Glutamatergic neuron (in vitro differentiated cells): ENCODE measurements at regions not wholly inside any gene's neighbourhood (a gene's known extent, or its start where the extent isn't known, plus 50 kb on each side); places are given as distances from the start of the nearest gene placed in this dataset.

ENCODE experiments used
- DNase-seq: peaks from one replicate; pipeline ENCODE4 v3.0.0; 2022
- H3K27ac Mint-ChIP-seq: one replicate; pipeline ENCODE4 v1.8.0; 2020; ENCODE audit warnings: mild to moderate bottlenecking, mixed read lengths, inconsistent platforms; ENCODE audit not compliant: unreplicated experiment
- H3K27me3 Mint-ChIP-seq: one replicate; pipeline ENCODE4 v1.8.0; 2020; ENCODE audit warnings: mild to moderate bottlenecking, moderate library complexity, mixed read lengths, inconsistent platforms; ENCODE audit not compliant: unreplicated experiment
- H3K36me3 Mint-ChIP-seq: one replicate; pipeline ENCODE4 v1.8.0; 2020; ENCODE audit warnings: mild to moderate bottlenecking, mixed read lengths, inconsistent platforms; ENCODE audit not compliant: unreplicated experiment
- H3K4me1 Mint-ChIP-seq: one replicate; pipeline ENCODE4 v1.8.0; 2020; ENCODE audit warnings: mild to moderate bottlenecking, low read depth, mixed read lengths, inconsistent platforms; ENCODE audit not compliant: unreplicated experiment
- H3K4me3 Mint-ChIP-seq: one replicate; pipeline ENCODE4 v1.8.0; 2020; ENCODE audit warnings: mild to moderate bottlenecking, mixed read lengths, inconsistent platforms; ENCODE audit not compliant: unreplicated experiment
- H3K9me3 Mint-ChIP-seq: one replicate; pipeline ENCODE4 v1.8.0; 2020; ENCODE audit warnings: mild to moderate bottlenecking, moderate library complexity, mixed read lengths, inconsistent platforms; ENCODE audit not compliant: unreplicated experiment
- CTCF ChIP-seq: fragments of 200-600 bp; sonication (generic); IDR thresholded peaks from one replicate; pipeline ENCODE4 v1.5.0; 2021; ENCODE audit not compliant: partially characterized antibody, unreplicated experiment

DNA sequence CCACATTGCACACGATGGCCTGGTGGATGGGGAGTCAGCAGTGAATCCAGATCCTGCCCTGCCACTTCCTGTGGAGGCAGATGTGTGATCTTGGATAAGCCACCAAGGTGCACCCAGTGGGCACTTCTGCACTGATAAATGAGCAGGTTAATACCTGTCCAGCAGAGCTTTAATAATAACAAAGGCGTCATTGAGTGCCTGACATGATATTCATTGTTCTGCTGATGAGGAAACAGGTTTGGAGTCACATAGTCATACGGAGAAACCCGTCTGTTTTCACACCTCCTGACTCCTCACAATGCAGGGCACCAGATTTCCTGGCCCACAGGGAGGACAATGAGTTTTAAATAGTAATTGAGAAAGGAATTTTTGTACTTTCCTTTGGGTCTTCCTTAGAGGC is 324.6 kb upstream of the CDH5 start:
- TF ChIP-seq CTCF: no peak
- Mint-ChIP-seq H3K27me3 (peaks cover 1% of the 10 kb centered on the region), H3K9me3 (peaks cover 1% of the 10 kb centered on the region), H3K4me3 (no peak overlapping the region), H3K36me3 (no peaks in the 10 kb centered on the region), H3K4me1 (no peaks in the 10 kb centered on the region), H3K27ac (no peak overlapping the region)
- DNase-seq: no peak

DNA sequence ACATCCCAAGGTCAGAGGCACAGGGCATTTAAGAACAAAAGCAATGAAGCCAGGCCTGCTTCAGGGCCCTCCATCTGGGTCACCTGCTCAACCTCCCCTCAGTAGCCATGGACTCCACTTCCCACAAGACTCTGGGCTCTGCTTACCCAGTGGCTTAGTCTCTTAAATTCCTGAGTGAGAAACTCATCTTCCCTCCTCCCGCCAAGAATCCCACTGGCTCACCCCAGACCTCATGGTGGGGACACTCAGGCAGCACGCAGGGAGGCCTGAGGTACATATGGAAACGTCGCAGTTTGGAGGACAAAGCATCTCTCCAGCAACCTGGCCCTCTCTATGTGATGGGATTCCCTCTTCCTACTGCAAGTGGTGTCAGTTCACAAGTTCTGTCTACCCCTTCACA is 326.7 kb upstream of the CDH5 start:
- DNase-seq: no peak
- peaks cover 1% of the 10 kb centered on the region for H3K9me3 Mint-ChIP-seq
- TF ChIP-seq CTCF: no peak
- no peaks in the 10 kb centered on the region for H3K4me1 Mint-ChIP-seq
- no peak overlapping the region for H3K27ac Mint-ChIP-seq
- peaks cover 1% of the 10 kb centered on the region for H3K27me3 Mint-ChIP-seq
- H3K36me3 Mint-ChIP-seq: no peaks in the 10 kb centered on the region
- H3K4me3 Mint-ChIP-seq: no peak overlapping the region

DNA sequence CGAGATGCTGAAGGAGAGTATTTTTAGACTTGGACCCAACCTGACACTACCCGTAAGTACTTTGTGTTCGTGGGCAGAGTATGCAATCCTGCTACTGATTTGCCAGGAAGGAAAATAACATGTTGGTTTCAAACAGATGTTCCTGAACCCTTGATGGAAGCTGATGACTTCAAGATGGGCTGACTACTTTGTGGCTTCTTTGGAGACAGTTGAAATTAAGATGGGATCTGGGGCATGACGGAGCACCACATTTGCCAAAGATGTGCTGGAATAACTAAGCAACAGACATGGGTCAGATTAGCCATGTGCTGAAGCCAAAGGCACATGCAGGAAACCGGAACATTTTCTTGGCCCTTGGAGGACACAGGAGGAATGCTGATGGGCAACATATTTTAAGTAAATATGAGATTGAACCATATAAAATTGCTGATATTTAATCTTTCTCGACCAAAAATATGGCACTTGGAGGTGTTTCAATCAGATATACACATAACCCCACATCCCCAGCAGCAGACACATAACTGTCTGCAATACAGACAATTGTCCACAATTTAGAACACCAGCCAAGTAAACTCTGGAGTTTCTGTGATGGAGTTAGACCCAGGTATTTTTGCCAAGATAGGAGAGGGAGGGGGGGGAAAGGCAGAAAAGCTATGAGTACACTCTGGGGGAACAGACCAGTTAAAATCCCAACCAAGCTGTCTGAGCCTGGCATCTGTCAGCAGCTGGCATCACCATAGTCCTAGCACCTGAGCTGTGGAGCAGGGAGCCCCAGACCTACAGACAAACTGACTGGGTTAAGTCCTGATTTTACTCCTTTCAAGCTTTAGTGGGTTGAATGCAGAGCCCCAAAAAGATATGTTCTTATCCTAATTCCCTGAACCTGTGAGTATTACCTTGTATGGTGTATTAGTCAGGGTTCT is 329.4 kb upstream of the CDH5 start:
- Mint-ChIP-seq H3K4me3 (no peak overlapping the region), H3K27ac (no peak overlapping the region), H3K4me1 (no peaks in the 10 kb centered on the region), H3K27me3 (no peaks in the 10 kb centered on the region), H3K9me3 (peaks cover 1% of the 10 kb centered on the region), H3K36me3 (no peaks in the 10 kb centered on the region)
- no peak for DNase-seq
- TF ChIP-seq CTCF: no peak

DNA sequence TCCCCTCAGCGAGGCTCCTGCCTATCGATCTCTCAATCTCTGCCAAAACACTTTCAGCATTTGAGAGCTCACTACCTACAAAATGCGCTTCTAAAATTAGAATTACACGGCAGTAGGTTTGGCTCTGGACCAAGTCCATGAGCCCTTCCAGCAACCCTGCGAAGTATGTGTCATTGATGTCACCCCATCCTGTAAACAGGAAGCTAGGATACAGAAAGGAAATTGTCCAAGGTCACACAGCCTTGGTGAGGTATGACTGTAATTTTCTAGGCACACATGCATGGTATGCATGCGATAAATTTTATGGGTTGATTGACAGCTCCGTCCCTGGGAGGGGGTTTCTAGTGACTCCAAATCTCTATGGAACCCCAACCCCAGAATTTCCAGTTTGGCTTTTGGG is 330.3 kb upstream of the CDH5 start:
- no peak overlapping the region for H3K4me3 Mint-ChIP-seq
- H3K27ac Mint-ChIP-seq: no peak overlapping the region
- H3K9me3 Mint-ChIP-seq: no peaks in the 10 kb centered on the region
- H3K27me3 Mint-ChIP-seq: no peaks in the 10 kb centered on the region
- TF ChIP-seq CTCF: no peak
- no peaks in the 10 kb centered on the region for H3K36me3 Mint-ChIP-seq
- no peaks in the 10 kb centered on the region for H3K4me1 Mint-ChIP-seq
- no peak for DNase-seq

DNA sequence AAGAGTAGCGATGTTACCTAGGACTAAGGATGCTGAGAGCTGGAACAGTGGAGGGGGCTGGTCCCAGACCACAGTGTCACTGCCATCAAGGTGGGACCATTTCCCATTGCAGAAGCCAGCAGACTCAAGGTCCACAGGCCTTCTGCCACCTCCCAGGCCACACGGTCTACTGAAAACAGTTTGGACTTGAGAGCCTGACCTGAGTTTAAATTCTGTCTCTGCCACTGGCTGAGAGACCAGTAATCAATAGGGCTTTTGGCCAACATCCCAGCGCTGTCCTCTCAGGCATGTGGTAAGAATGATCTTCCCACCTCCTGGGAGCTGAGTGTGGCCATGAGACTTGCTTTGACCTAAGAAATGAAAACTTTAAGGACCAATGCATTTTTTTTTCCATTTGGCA is 331.4 kb upstream of the CDH5 start:
- Mint-ChIP-seq H3K27ac (no peak overlapping the region), H3K4me1 (no peaks in the 10 kb centered on the region), H3K27me3 (no peaks in the 10 kb centered on the region), H3K4me3 (no peak overlapping the region), H3K9me3 (no peaks in the 10 kb centered on the region), H3K36me3 (no peaks in the 10 kb centered on the region)
- DNase-seq: no peak
- TF ChIP-seq CTCF: no peak
